Brain microvascular endothelial cell (primary cell): ENCODE measurements at regions not wholly inside any gene's neighbourhood (a gene's known extent, or its start where the extent isn't known, plus 50 kb on each side); places are given as distances from the start of the nearest gene placed in this dataset.
A peak's percentile ranks its signal among the peaks of the same experiment; 100 is the strongest.

Experiments
- DNase-seq: peaks from one replicate; pipeline ENCODE4 v3.0.0-alpha.2; 2020
- H3K27ac ChIP-seq: fragments of 250-450 bp; sonication (Bioruptor Pico); 2 replicates; pipeline ENCODE4 v1.5.1; 2020; ENCODE audit warnings: mild to moderate bottlenecking, moderate library complexity
- H3K27me3 ChIP-seq: fragments of 250-450 bp; sonication (Bioruptor Pico); replicated peaks from 2 replicates; pipeline ENCODE4 v1.5.1; 2020; ENCODE audit warnings: mild to moderate bottlenecking
- H3K36me3 ChIP-seq: fragments of 250-450 bp; sonication (Bioruptor Pico); replicated peaks from 2 replicates; pipeline ENCODE4 v1.5.1; 2020; ENCODE audit warnings: mild to moderate bottlenecking
- H3K4me3 ChIP-seq: 2 replicates; pipeline ENCODE4 v1.5.1; 2011; ENCODE audit warnings: low read depth, mild to moderate bottlenecking, control low read depth, low read length, moderate library complexity
- in situ Hi-C: cut with HindIII; loops from 2 replicates; pipeline ENCODE4 v1.10.0; 2017; ENCODE audit warnings: low sequenced_read_pairs, low pct_ligation_motif_present
- TF ChIP-seq, protein P1 (sequence below): IDR thresholded peaks from 2 replicates; pipeline ENCODE4 v1.5.1; 2011; ENCODE audit warnings: low read depth, mild to moderate bottlenecking, moderate library complexity, low read length, control low read depth, inconsistent platforms; ENCODE audit errors: missing control alignments

DNA sequence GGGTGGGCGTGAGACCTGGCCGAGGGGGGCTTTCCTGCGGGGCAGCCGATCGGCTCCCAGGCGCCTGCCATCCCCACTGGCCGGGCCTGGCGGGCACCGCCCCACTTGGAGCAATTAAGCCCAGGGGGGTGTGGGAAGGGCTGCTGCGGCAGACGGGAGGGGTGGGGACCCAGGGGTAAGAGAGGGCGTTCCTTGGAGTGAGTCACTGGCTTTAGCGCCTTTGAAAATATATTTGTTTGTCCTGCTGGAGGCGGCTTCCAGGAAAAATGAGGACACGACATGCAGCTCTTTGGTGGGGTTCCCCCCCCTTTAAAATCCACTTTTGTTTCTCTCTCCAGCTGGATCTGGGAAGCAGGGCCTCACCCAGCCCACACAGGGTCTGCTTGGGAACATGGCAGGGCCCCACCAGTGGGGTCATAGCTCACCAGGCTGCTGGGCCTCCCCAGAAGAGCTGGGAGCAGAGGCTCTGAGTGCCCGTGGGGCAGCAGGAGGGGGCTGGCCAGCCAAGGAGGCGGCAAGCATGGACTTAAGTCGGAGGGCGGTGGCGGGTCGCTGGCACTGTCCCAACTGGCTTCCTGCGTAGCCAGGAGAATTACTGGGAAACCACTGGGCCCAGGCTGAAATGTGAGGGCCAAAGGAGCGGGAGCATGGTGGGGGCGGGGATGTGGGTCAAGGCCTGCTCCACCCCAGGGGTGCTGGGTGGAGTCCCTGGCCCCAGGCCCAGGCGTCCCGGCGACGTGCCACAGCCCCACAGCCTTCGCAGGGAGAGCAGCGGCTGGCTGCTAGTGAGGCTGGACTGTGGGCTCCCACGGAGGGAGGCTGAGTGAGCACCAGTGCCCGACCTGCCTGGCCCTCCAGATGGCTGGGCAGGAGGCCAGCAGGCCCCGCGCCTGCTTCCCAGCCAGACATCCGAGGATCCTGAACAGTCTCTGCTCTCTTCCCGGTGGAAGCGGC is 128.0 kb downstream of the RFLNA start:
- TF ChIP-seq, protein P1, sequence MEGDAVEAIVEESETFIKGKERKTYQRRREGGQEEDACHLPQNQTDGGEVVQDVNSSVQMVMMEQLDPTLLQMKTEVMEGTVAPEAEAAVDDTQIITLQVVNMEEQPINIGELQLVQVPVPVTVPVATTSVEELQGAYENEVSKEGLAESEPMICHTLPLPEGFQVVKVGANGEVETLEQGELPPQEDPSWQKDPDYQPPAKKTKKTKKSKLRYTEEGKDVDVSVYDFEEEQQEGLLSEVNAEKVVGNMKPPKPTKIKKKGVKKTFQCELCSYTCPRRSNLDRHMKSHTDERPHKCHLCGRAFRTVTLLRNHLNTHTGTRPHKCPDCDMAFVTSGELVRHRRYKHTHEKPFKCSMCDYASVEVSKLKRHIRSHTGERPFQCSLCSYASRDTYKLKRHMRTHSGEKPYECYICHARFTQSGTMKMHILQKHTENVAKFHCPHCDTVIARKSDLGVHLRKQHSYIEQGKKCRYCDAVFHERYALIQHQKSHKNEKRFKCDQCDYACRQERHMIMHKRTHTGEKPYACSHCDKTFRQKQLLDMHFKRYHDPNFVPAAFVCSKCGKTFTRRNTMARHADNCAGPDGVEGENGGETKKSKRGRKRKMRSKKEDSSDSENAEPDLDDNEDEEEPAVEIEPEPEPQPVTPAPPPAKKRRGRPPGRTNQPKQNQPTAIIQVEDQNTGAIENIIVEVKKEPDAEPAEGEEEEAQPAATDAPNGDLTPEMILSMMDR: no peak
- no peaks in the 10 kb centered on the region for H3K27me3 ChIP-seq
- peak overlapping the region; percentile 15 for H3K4me3 ChIP-seq
- peaks cover 40% of the 10 kb centered on the region for H3K36me3 ChIP-seq
- peak; percentile 75 for DNase-seq
- in situ Hi-C loops: no loop called here
- H3K27ac ChIP-seq: peak overlapping the region; percentile 88

DNA sequence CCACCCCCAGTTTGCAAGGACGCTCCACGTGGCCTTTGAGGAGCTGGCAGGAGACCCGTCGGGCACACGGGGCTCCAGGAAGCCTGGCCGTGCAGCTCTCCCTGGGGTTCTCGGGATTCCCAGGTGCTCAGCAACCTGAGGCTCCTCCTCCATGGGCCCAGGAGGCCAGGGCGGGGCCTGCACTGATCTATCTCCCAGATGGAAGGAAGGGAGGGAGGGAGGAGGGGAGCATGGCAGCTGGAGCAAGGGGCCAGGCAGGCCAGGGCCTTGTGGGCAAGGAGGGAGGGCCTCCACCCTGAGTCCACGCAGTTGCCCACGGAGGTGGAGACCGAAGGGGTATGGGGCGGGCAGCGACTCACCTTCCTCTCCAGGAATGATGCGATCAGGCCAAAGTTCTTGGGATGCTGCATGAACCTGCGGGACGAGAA is 127.3 kb downstream of the RFLNA start:
- Histone ChIP-seq H3K36me3 (peaks cover 40% of the 10 kb centered on the region), H3K4me3 (peak overlapping the region; percentile 15)

DNA sequence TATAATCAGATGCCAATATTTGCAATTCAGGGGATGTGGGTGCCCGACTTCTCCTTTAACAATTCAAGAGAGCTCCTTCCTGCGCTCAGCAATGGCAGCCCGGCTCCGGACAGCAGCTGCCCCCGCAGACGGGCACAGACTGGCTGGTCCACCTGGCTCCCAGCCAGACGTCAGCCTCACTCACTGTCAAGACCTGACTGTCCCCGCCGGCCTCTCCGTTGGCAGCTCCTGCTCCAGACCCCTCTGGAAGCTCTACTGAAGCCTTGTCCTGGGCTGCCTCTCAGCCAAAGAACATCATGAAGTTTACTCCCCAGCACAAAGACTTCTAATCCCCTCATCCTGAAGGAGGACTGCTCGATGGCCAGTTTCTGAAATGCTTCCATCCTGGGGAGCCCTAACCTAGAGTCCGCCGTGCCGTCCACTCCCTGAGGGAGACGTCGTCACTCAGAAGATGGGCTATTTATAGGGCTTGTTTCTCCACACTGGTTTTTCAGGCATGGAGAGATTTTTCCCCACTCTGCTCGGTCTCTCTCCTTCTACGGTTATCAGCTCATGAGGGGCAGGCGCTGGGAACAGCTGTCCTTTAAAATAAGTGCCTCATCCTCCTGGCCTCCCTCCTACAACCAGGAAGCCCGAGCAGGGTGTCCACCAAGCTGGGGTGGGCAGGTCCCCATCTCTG is 126.2 kb downstream of the RFLNA start:
- H3K36me3 ChIP-seq: peaks cover 36% of the 10 kb centered on the region
- in situ Hi-C loops: no loop called here
- no peak overlapping the region for H3K4me3 ChIP-seq
- peak; percentile 12 for DNase-seq
- TF ChIP-seq, protein P1: no peak
- no peaks in the 10 kb centered on the region for H3K27me3 ChIP-seq
- H3K27ac ChIP-seq: no peak overlapping the region

More for the DNA sequence above, 127.3 kb downstream of the RFLNA start:
- H3K27ac ChIP-seq: peak overlapping the region; percentile 88
- no peaks in the 10 kb centered on the region for H3K27me3 ChIP-seq
- TF ChIP-seq, protein P1: no peak
- in situ Hi-C loops: no loop called here
- DNase-seq: no peak

DNA sequence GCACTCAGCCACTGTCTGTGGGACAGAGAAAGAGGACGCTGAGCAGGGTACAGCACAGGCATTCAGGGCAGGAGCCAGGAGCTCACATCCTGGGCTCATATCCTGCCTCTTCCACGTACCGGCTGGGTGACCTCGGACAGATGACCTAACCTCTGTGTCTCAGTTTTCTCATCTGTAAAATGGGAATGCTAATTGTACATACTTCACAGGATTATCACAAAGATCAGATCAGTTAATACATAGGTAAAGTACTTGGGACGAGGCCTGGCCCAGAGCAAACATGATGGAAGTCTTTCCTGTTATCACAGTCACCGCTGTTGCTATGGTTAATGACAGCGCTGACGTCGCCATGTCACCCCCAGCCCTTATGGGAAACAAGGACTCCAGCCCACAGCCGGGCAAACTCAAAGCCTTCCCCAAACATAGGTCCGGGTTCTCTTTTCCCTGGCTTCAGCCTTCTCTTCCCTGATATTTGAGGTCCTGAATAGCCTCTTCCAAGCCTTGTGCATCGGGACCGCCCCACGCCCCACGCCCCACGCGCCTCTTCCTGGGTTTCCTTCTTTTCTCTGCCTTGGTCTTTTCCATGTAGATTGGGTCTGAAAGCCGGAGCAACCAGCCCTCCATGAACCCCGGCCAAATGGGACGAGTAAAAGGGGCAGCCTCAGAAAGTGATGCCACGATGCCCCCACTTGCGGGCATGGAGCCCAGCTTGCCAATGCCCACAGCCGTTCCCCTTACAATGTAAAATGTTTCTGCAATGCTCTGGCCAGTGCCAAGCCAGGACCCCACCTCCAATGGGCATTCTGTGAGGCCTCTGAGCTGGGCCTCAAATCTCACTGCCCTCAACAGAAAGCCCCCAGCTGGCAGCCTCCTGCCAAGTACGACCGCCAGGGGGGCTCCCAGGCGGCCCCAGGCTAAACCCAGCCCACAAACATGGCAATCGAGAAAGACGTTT is 125.4 kb downstream of the RFLNA start:
- in situ Hi-C loops: no loop called here
- no peak overlapping the region for H3K27ac ChIP-seq
- no peak for DNase-seq
- TF ChIP-seq, protein P1: no peak
- no peaks in the 10 kb centered on the region for H3K27me3 ChIP-seq
- H3K4me3 ChIP-seq: no peak overlapping the region
- peaks cover 30% of the 10 kb centered on the region for H3K36me3 ChIP-seq

DNA sequence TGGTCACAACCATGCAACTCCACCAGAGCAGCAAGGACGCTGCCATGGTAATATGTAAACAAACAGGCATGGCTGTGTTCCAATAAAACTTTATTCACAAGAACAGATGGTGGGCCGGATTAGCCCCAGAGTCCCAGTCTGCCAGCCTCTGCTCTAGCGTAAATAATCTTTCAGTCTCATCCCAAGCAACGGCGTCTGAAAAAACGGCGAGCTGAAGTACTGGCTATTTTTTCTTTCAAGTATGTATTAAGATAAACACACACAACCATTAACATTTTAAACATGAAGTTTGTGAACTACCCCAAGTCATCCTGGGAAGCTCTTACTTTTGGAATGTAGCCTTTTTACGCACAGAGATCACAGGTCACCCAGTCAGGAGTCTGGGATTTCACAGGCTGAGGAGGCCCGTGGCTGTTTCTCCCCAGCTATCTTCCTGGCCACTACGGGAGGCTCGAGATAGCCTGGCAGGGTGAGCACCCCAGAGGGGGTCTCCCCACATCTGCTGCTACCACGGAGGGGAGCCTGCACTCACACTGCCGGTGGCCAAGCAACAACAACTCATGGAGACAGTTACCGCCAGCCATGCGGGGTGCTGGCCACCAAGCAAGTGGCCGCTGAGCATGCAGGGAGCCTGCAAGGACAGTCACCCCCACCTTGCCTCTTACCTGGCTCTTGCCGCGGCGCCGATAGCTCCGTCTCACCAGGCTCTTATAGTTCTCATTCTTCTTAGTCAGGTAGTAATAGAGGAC is 124.6 kb downstream of the RFLNA start:
- Histone ChIP-seq H3K27ac (peak overlapping the region; percentile 57), H3K27me3 (no peaks in the 10 kb centered on the region), H3K36me3 (peaks cover 34% of the 10 kb centered on the region), H3K4me3 (no peak overlapping the region)
- in situ Hi-C loops: no loop called here
- TF ChIP-seq, protein P1: no peak
- peak; percentile 37 for DNase-seq
